Astrocyte (in vitro differentiated cells and primary cell): ENCODE measurements at regions not wholly inside any gene's neighbourhood (a gene's known extent, or its start where the extent isn't known, plus 50 kb on each side); places are given as distances from the start of the nearest gene placed in this dataset.

ENCODE experiments used
- DNase-seq: peaks from one replicate; pipeline ENCODE4 v3.0.0-alpha.2; 2010; ENCODE audit warnings: low read depth
- FAIRE-seq: peaks from 2 replicates; lab custom pipeline; 2011; peaks lifted over from hg19 to GRCh38; lab: Jason Lieb, UNC
- H2AFZ ChIP-seq: 2 replicates; pipeline ENCODE4 v1.6.0; 2012; ENCODE audit warnings: low read depth, low read length, inconsistent platforms
- H3K27ac ChIP-seq: 2 replicates; pipeline ENCODE4 v1.5.1; 2011; ENCODE audit warnings: low read depth, low read length, inconsistent platforms
- H3K27me3 ChIP-seq: 2 replicates; pipeline ENCODE4 v1.6.0; 2011; ENCODE audit warnings: low read length, inconsistent platforms; ENCODE audit not compliant: insufficient read depth
- H3K36me3 ChIP-seq: 2 replicates; pipeline ENCODE4 v1.5.1; 2011; ENCODE audit warnings: low read length, inconsistent platforms; ENCODE audit not compliant: insufficient read depth
- H3K4me1 ChIP-seq: 2 replicates; pipeline ENCODE4 v1.5.1; 2011; ENCODE audit warnings: low read length, inconsistent platforms; ENCODE audit not compliant: insufficient read depth
- H3K4me2 ChIP-seq: 2 replicates; pipeline ENCODE4 v1.6.0; 2012; ENCODE audit warnings: low read length, inconsistent platforms
- H3K4me3 ChIP-seq: 2 replicates; pipeline ENCODE4 v1.5.1; 2011; ENCODE audit warnings: low read depth, mild to moderate bottlenecking, low read length, inconsistent platforms; ENCODE audit not compliant: insufficient read depth
- H3K79me2 ChIP-seq: 2 replicates; pipeline ENCODE4 v1.6.0; 2012; ENCODE audit warnings: mild to moderate bottlenecking, low read length, inconsistent platforms; ENCODE audit not compliant: insufficient read depth
- H3K9ac ChIP-seq: 2 replicates; pipeline ENCODE4 v1.6.0; 2012; ENCODE audit warnings: mild to moderate bottlenecking, low read length, inconsistent platforms
- H3K9me3 ChIP-seq: 2 replicates; pipeline ENCODE4 v1.5.1; 2012; ENCODE audit warnings: low read depth, mild to moderate bottlenecking, low read length, inconsistent platforms; ENCODE audit not compliant: insufficient read depth
- H4K20me1 ChIP-seq: 2 replicates; pipeline ENCODE4 v1.6.0; 2012; ENCODE audit warnings: low read length, inconsistent platforms; ENCODE audit not compliant: insufficient read depth
- H3K27ac Mint-ChIP-seq: one replicate; pipeline ENCODE4 v1.8.0; 2021; ENCODE audit warnings: mild to moderate bottlenecking, mixed read lengths; ENCODE audit not compliant: unreplicated experiment
- H3K27me3 Mint-ChIP-seq: one replicate; pipeline ENCODE4 v1.8.0; 2021; ENCODE audit warnings: low read depth, mixed read lengths; ENCODE audit not compliant: unreplicated experiment
- H3K36me3 Mint-ChIP-seq: one replicate; pipeline ENCODE4 v1.8.0; 2021; ENCODE audit warnings: low read depth, mixed read lengths; ENCODE audit not compliant: unreplicated experiment
- H3K4me1 Mint-ChIP-seq: one replicate; pipeline ENCODE4 v1.8.0; 2021; ENCODE audit warnings: low read depth, mixed read lengths; ENCODE audit not compliant: unreplicated experiment
- H3K4me3 Mint-ChIP-seq: one replicate; pipeline ENCODE4 v1.8.0; 2021; ENCODE audit warnings: mild to moderate bottlenecking, moderate library complexity, mixed read lengths; ENCODE audit not compliant: unreplicated experiment
- H3K9me3 Mint-ChIP-seq: one replicate; pipeline ENCODE4 v1.8.0; 2021; ENCODE audit warnings: mild to moderate bottlenecking, mixed read lengths; ENCODE audit not compliant: unreplicated experiment
- CTCF ChIP-seq: IDR thresholded peaks from 2 replicates; pipeline ENCODE4 v1.5.1; 2011; ENCODE audit warnings: low read depth, mild to moderate bottlenecking, inconsistent platforms, low read length, moderate library complexity; ENCODE audit not compliant: insufficient read depth
- EZH2 ChIP-seq: IDR thresholded peaks from 2 replicates; pipeline ENCODE4 v1.6.1; 2012; ENCODE audit warnings: mild to moderate bottlenecking, low read length, inconsistent platforms; ENCODE audit not compliant: insufficient read depth

GRCh38 chr21:35361988-35362387 is 312.9 kb upstream of the RUNX1 start:
- Histone ChIP-seq H3K27ac (no peak overlapping the region), H3K27me3 (no peaks in the 10 kb centered on the region), H3K9ac (no peak overlapping the region), H3K36me3 (no peaks in the 10 kb centered on the region), H3K79me2 (no peaks in the 10 kb centered on the region), H2AFZ (no peak overlapping the region), H4K20me1 (no peaks in the 10 kb centered on the region), H3K4me1 (no peaks in the 10 kb centered on the region), H3K4me3 (no peak overlapping the region), H3K4me2 (no peak overlapping the region), H3K9me3 (no peaks in the 10 kb centered on the region)
- TF ChIP-seq EZH2, result no peak
- no peak for TF ChIP-seq CTCF
- Mint-ChIP-seq H3K36me3 (no peaks in the 10 kb centered on the region), H3K9me3 (peaks cover 4% of the 10 kb centered on the region), H3K4me1 (peaks cover 9% of the 10 kb centered on the region), H3K27me3 (no peaks in the 10 kb centered on the region), H3K4me3 (no peak overlapping the region), H3K27ac (no peak overlapping the region)
- FAIRE-seq (no peak), DNase-seq (no peak)

GRCh38 chr21:35360870-35361570 is 311.9 kb upstream of the RUNX1 start:
- H3K9me3 Mint-ChIP-seq, result peaks cover 8% of the 10 kb centered on the region

More at GRCh38 chr21:35360870-35361570, 311.9 kb upstream of the RUNX1 start:
- no peak overlapping the region for H2AFZ ChIP-seq
- H3K27me3 ChIP-seq, result no peaks in the 10 kb centered on the region
- H3K4me1 ChIP-seq, result no peaks in the 10 kb centered on the region
- no peak for TF ChIP-seq CTCF
- TF ChIP-seq EZH2, result no peak
- no peaks in the 10 kb centered on the region for H3K9me3 ChIP-seq
- H3K4me2 ChIP-seq, result no peak overlapping the region
- H3K4me3 Mint-ChIP-seq, result no peak overlapping the region
- DNase-seq (no peak), FAIRE-seq (no peak)
- no peak overlapping the region for H3K27ac ChIP-seq
- H3K9ac ChIP-seq, result no peak overlapping the region
- no peaks in the 10 kb centered on the region for H3K79me2 ChIP-seq
- no peaks in the 10 kb centered on the region for H3K4me1 Mint-ChIP-seq
- H4K20me1 ChIP-seq, result no peaks in the 10 kb centered on the region
- H3K4me3 ChIP-seq, result no peak overlapping the region
- H3K36me3 ChIP-seq, result no peaks in the 10 kb centered on the region
- H3K36me3 Mint-ChIP-seq, result no peaks in the 10 kb centered on the region
- H3K27me3 Mint-ChIP-seq, result no peaks in the 10 kb centered on the region
- no peak overlapping the region for H3K27ac Mint-ChIP-seq
